Glutamatergic neuron (in vitro differentiated cells): ENCODE measurements at regions not wholly inside any gene's neighbourhood (a gene's known extent, or its start where the extent isn't known, plus 50 kb on each side); places are given as distances from the start of the nearest gene placed in this dataset.

ENCODE experiments used
- DNase-seq: peaks from one replicate; pipeline ENCODE4 v3.0.0; 2022
- H3K27ac Mint-ChIP-seq: one replicate; pipeline ENCODE4 v1.8.0; 2020; ENCODE audit warnings: mild to moderate bottlenecking, mixed read lengths, inconsistent platforms; ENCODE audit not compliant: unreplicated experiment
- H3K27me3 Mint-ChIP-seq: one replicate; pipeline ENCODE4 v1.8.0; 2020; ENCODE audit warnings: mild to moderate bottlenecking, moderate library complexity, mixed read lengths, inconsistent platforms; ENCODE audit not compliant: unreplicated experiment
- H3K36me3 Mint-ChIP-seq: one replicate; pipeline ENCODE4 v1.8.0; 2020; ENCODE audit warnings: mild to moderate bottlenecking, mixed read lengths, inconsistent platforms; ENCODE audit not compliant: unreplicated experiment
- H3K4me1 Mint-ChIP-seq: one replicate; pipeline ENCODE4 v1.8.0; 2020; ENCODE audit warnings: mild to moderate bottlenecking, low read depth, mixed read lengths, inconsistent platforms; ENCODE audit not compliant: unreplicated experiment
- H3K4me3 Mint-ChIP-seq: one replicate; pipeline ENCODE4 v1.8.0; 2020; ENCODE audit warnings: mild to moderate bottlenecking, mixed read lengths, inconsistent platforms; ENCODE audit not compliant: unreplicated experiment
- H3K9me3 Mint-ChIP-seq: one replicate; pipeline ENCODE4 v1.8.0; 2020; ENCODE audit warnings: mild to moderate bottlenecking, moderate library complexity, mixed read lengths, inconsistent platforms; ENCODE audit not compliant: unreplicated experiment
- TF ChIP-seq, protein P1 (sequence below): fragments of 200-600 bp; sonication (generic); IDR thresholded peaks from one replicate; pipeline ENCODE4 v1.5.0; 2021; ENCODE audit not compliant: partially characterized antibody, unreplicated experiment

- Mint-ChIP-seq H3K9me3 (peaks cover 5% of the 10 kb centered on the region), H3K4me3 (no peak overlapping the region), H3K27me3 (peaks cover 3% of the 10 kb centered on the region), H3K27ac (no peak overlapping the region), H3K4me1 (peaks cover 2% of the 10 kb centered on the region), H3K36me3 (no peaks in the 10 kb centered on the region)
- TF ChIP-seq, protein P1, sequence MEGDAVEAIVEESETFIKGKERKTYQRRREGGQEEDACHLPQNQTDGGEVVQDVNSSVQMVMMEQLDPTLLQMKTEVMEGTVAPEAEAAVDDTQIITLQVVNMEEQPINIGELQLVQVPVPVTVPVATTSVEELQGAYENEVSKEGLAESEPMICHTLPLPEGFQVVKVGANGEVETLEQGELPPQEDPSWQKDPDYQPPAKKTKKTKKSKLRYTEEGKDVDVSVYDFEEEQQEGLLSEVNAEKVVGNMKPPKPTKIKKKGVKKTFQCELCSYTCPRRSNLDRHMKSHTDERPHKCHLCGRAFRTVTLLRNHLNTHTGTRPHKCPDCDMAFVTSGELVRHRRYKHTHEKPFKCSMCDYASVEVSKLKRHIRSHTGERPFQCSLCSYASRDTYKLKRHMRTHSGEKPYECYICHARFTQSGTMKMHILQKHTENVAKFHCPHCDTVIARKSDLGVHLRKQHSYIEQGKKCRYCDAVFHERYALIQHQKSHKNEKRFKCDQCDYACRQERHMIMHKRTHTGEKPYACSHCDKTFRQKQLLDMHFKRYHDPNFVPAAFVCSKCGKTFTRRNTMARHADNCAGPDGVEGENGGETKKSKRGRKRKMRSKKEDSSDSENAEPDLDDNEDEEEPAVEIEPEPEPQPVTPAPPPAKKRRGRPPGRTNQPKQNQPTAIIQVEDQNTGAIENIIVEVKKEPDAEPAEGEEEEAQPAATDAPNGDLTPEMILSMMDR: no peak
- no peak for DNase-seq
Measured at GRCh38 chr18:78778651-78779050, 201.0 kb upstream of the SALL3 start.

DNA sequence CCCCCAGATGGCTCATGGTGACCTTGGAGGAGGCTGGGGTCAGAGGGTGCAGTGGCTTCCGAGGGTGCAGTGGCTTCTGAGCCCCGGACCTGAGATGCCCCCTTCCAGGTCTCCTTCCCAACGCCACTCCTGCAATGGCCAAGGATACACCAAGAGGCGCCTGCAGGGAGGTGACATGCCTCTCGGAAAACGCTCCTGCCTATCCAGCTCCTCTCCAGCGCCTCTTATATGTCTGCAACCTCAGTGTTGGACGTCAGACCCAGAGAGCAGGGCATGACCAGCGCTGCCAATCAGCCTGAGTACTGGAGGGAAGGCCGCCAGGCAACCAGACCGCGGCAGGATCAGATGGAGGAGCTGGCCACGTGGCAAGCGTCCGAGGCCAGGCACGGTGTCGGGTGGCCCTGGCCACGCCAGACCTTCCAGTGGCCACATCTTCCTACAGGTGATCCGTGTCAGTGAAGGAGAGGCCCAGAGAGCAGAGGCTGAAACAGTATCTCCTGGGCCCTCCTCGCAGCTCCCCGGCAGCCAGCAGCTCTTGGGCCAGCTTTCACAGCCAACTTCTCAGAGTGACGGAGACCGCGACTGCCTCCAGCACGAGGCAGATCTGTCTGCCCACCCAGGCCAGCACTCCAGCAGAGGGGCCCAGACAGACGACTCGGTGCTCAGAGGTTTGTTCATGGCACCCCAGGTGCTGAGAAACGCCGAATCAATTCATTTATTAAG, 199.5 kb upstream of the SALL3 start:
- Mint-ChIP-seq H3K4me1 (no peaks in the 10 kb centered on the region), H3K4me3 (no peak overlapping the region), H3K36me3 (no peaks in the 10 kb centered on the region), H3K27ac (no peak overlapping the region), H3K27me3 (peaks cover 7% of the 10 kb centered on the region), H3K9me3 (peaks cover 5% of the 10 kb centered on the region)
- TF ChIP-seq, protein P1: no peak
- DNase-seq: no peak

- Mint-ChIP-seq H3K36me3 (no peaks in the 10 kb centered on the region), H3K9me3 (peaks cover 5% of the 10 kb centered on the region), H3K4me1 (no peaks in the 10 kb centered on the region), H3K27me3 (peaks cover 7% of the 10 kb centered on the region), H3K4me3 (no peak overlapping the region), H3K27ac (no peak overlapping the region)
- DNase-seq: no peak
- TF ChIP-seq, protein P1: no peak
Measured at GRCh38 chr18:78780719-78781600, 198.7 kb upstream of the SALL3 start.

GRCh38 chr18:78781601-78781960, 198.0 kb upstream of the SALL3 start:
- no peak for DNase-seq
- no peak overlapping the region for H3K27ac Mint-ChIP-seq
- TF ChIP-seq, protein P1: no peak
- peaks cover 7% of the 10 kb centered on the region for H3K27me3 Mint-ChIP-seq
- no peaks in the 10 kb centered on the region for H3K36me3 Mint-ChIP-seq
- H3K9me3 Mint-ChIP-seq: peaks cover 5% of the 10 kb centered on the region
- H3K4me3 Mint-ChIP-seq: no peak overlapping the region
- no peaks in the 10 kb centered on the region for H3K4me1 Mint-ChIP-seq
